ENCODE measurements at regions not wholly inside any gene's neighbourhood (a gene's known extent, or its start where the extent isn't known, plus 50 kb on each side); places are given as distances from the start of the nearest gene placed in this dataset.
A peak's percentile ranks its signal among the peaks of the same experiment; 100 is the strongest.

- H3K4me3 Mint-ChIP-seq, result no peak overlapping the region
Observed at GRCh38 chr22:20637750-20638506, 130.5 kb downstream of the MED15 start.

GRCh38 chr22:20638507-20638870 lies 131.1 kb downstream of the MED15 start:
- no peak for ATAC-seq
- DNase-seq (ENCODE audit: low spot score), result peak; percentile 44
- Mint-ChIP-seq H3K4me1 (ENCODE audit: low read depth in 2 of 2) (peaks cover 0 to 3% of the 10 kb centered on the region in 2 donors), H3K36me3 (no peaks in the 10 kb centered on the region), H3K4me3 (no peak overlapping the region), H3K9me3 (no peaks in the 10 kb centered on the region), H3K27me3 (peaks cover 0 to 6% of the 10 kb centered on the region in 2 donors), H3K27ac (no peak overlapping the region)

More at GRCh38 chr22:20637750-20638506, 130.5 kb downstream of the MED15 start:
- no peaks in the 10 kb centered on the region for H3K9me3 Mint-ChIP-seq
- H3K27me3 Mint-ChIP-seq, result peaks cover 0 to 6% of the 10 kb centered on the region in 2 donors
- ATAC-seq, result no peak
- H3K4me1 Mint-ChIP-seq (ENCODE audit: low read depth in 2 of 2), result peaks cover 0 to 3% of the 10 kb centered on the region in 2 donors
- H3K36me3 Mint-ChIP-seq, result no peaks in the 10 kb centered on the region
- peak; percentile 12 for DNase-seq (ENCODE audit: low spot score)
- H3K27ac Mint-ChIP-seq, result no peak overlapping the region

- Mint-ChIP-seq H3K9me3 (no peaks in the 10 kb centered on the region), H3K27me3 (peaks cover 0 to 6% of the 10 kb centered on the region in 2 donors), H3K27ac (no peak overlapping the region), H3K4me1 (ENCODE audit: low read depth in 2 of 2) (peaks cover 0 to 3% of the 10 kb centered on the region in 2 donors), H3K36me3 (no peaks in the 10 kb centered on the region), H3K4me3 (no peak overlapping the region)
- ATAC-seq, result no peak
- DNase-seq (ENCODE audit: low spot score), result peak; percentile 3
Observed at GRCh38 chr22:20639343-20639742, 131.9 kb downstream of the MED15 start.

GRCh38 chr22:20639750-20640149 lies 132.3 kb downstream of the MED15 start:
- DNase-seq (ENCODE audit: low spot score) (no peak), ATAC-seq (no peak)
- Mint-ChIP-seq H3K4me1 (ENCODE audit: low read depth in 2 of 2) (peaks cover 0 to 3% of the 10 kb centered on the region in 2 donors), H3K27me3 (peaks cover 0 to 6% of the 10 kb centered on the region in 2 donors), H3K9me3 (no peaks in the 10 kb centered on the region), H3K4me3 (no peak overlapping the region), H3K27ac (no peak overlapping the region), H3K36me3 (no peaks in the 10 kb centered on the region)

- Mint-ChIP-seq H3K4me3 (no peak overlapping the region), H3K4me1 (ENCODE audit: low read depth in 2 of 2) (no peaks in the 10 kb centered on the region), H3K27ac (no peak overlapping the region), H3K36me3 (no peaks in the 10 kb centered on the region), H3K9me3 (no peaks in the 10 kb centered on the region), H3K27me3 (peaks cover 0 to 6% of the 10 kb centered on the region in 2 donors)
- ATAC-seq (no peak), DNase-seq (ENCODE audit: low spot score) (no peak)
Observed at GRCh38 chr22:20641198-20641892, 132.6 kb upstream of the SERPIND1 start.

- Mint-ChIP-seq H3K4me1 (ENCODE audit: low read depth in 2 of 2) (no peaks in the 10 kb centered on the region), H3K36me3 (no peaks in the 10 kb centered on the region), H3K27me3 (peaks cover 0 to 6% of the 10 kb centered on the region in 2 donors), H3K4me3 (no peak overlapping the region), H3K27ac (no peak overlapping the region), H3K9me3 (no peaks in the 10 kb centered on the region)
- no peak for DNase-seq (ENCODE audit: low spot score)
- no peak for ATAC-seq
Observed at GRCh38 chr22:20641919-20642579, 131.9 kb upstream of the SERPIND1 start.

GRCh38 chr22:20642668-20643179 lies 131.2 kb upstream of the SERPIND1 start:
- peaks cover 0 to 6% of the 10 kb centered on the region in 2 donors for H3K27me3 Mint-ChIP-seq
- no peak for ATAC-seq
- H3K4me1 Mint-ChIP-seq (ENCODE audit: low read depth in 2 of 2), result no peaks in the 10 kb centered on the region
- no peak for DNase-seq (ENCODE audit: low spot score)
- no peaks in the 10 kb centered on the region for H3K9me3 Mint-ChIP-seq
- H3K36me3 Mint-ChIP-seq, result no peaks in the 10 kb centered on the region
- H3K27ac Mint-ChIP-seq, result no peak overlapping the region
- H3K4me3 Mint-ChIP-seq, result no peak overlapping the region

GRCh38 chr22:20644071-20644642 lies 129.8 kb upstream of the SERPIND1 start:
- Mint-ChIP-seq H3K36me3 (no peaks in the 10 kb centered on the region), H3K4me3 (no peak overlapping the region), H3K27me3 (peaks cover 0 to 3% of the 10 kb centered on the region in 2 donors), H3K9me3 (no peaks in the 10 kb centered on the region), H3K27ac (no peak overlapping the region), H3K4me1 (ENCODE audit: low read depth in 2 of 2) (no peaks in the 10 kb centered on the region)
- DNase-seq (ENCODE audit: low spot score), result no peak
- no peak for ATAC-seq

- no peak overlapping the region for H3K4me3 Mint-ChIP-seq
- no peak for ATAC-seq
- no peak overlapping the region for H3K27ac Mint-ChIP-seq
- H3K9me3 Mint-ChIP-seq, result no peaks in the 10 kb centered on the region
- H3K4me1 Mint-ChIP-seq (ENCODE audit: low read depth in 2 of 2), result no peaks in the 10 kb centered on the region
- no peak for DNase-seq (ENCODE audit: low spot score)
- H3K27me3 Mint-ChIP-seq, result no peaks in the 10 kb centered on the region
- H3K36me3 Mint-ChIP-seq, result no peaks in the 10 kb centered on the region
Observed at GRCh38 chr22:20645954-20646353, 128.0 kb upstream of the SERPIND1 start.

- H3K27me3 Mint-ChIP-seq, result no peaks in the 10 kb centered on the region
- DNase-seq (ENCODE audit: low spot score) (no peak), ATAC-seq (no peak)
- H3K4me3 Mint-ChIP-seq, result no peak overlapping the region
- H3K4me1 Mint-ChIP-seq (ENCODE audit: low read depth in 2 of 2), result no peaks in the 10 kb centered on the region
- H3K36me3 Mint-ChIP-seq, result no peaks in the 10 kb centered on the region
- H3K9me3 Mint-ChIP-seq, result no peaks in the 10 kb centered on the region
- no peak overlapping the region for H3K27ac Mint-ChIP-seq
Observed at GRCh38 chr22:20646415-20646814, 127.5 kb upstream of the SERPIND1 start.

- Mint-ChIP-seq H3K27me3 (no peaks in the 10 kb centered on the region), H3K36me3 (no peaks in the 10 kb centered on the region), H3K27ac (no peak overlapping the region), H3K9me3 (no peaks in the 10 kb centered on the region), H3K4me1 (ENCODE audit: low read depth in 2 of 2) (no peaks in the 10 kb centered on the region), H3K4me3 (no peak overlapping the region)
- ATAC-seq, result no peak
- DNase-seq (ENCODE audit: low spot score), result no peak
Observed at GRCh38 chr22:20646906-20647305, 127.0 kb upstream of the SERPIND1 start.

GRCh38 chr22:20647586-20648305 lies 126.2 kb upstream of the SERPIND1 start:
- no peaks in the 10 kb centered on the region for H3K36me3 Mint-ChIP-seq

GRCh38 chr22:20648306-20648903 lies 125.5 kb upstream of the SERPIND1 start:
- no peaks in the 10 kb centered on the region for H3K9me3 Mint-ChIP-seq
- H3K36me3 Mint-ChIP-seq, result no peaks in the 10 kb centered on the region
- ATAC-seq, result peak in 1 of 2 donors; percentile 15
- no peaks in the 10 kb centered on the region for H3K4me1 Mint-ChIP-seq (ENCODE audit: low read depth in 2 of 2)
- H3K4me3 Mint-ChIP-seq, result no peak overlapping the region
- H3K27me3 Mint-ChIP-seq, result no peaks in the 10 kb centered on the region
- H3K27ac Mint-ChIP-seq, result no peak overlapping the region
- DNase-seq (ENCODE audit: low spot score), result no peak

More at GRCh38 chr22:20647586-20648305, 126.2 kb upstream of the SERPIND1 start:
- ATAC-seq (peak in 1 of 2 donors; percentile 37), DNase-seq (ENCODE audit: low spot score) (no peak)
- Mint-ChIP-seq H3K27me3 (no peaks in the 10 kb centered on the region), H3K9me3 (no peaks in the 10 kb centered on the region), H3K4me1 (ENCODE audit: low read depth in 2 of 2) (no peaks in the 10 kb centered on the region), H3K4me3 (no peak overlapping the region), H3K27ac (no peak overlapping the region)

All from natural killer cell treated with Interleukin-12 subunit alpha and Interleukin-12 subunit beta and Interleukin-15 and Interleukin-18, amount 100 ng/mL, for 72 hours (primary cell).